ENCODE measurements at regions not wholly inside any gene's neighbourhood (a gene's known extent, or its start where the extent isn't known, plus 50 kb on each side); places are given as distances from the start of the nearest gene placed in this dataset.

- TF ChIP-seq CTCF (IDR thresholded peaks at IDR 0.05) = no peak
- TF ChIP-seq EZH2 (IDR thresholded peaks at IDR 0.05; ENCODE audit: borderline replicate concordance, insufficient read depth, low read depth, low read length, poor library complexity, severe bottlenecking) = no peak
Measured at GRCh38 chr2:223176970-223177369, 125.0 kb downstream of the KCNE4 start.

Measured in B cell (primary cell).